Activated naive CD4-positive, alpha-beta T cell treated with anti-CD3 and anti-CD28 coated beads, Interleukin-2, amount 50 U/mL, for 24 hours (primary cell): ENCODE measurements at regions not wholly inside any gene's neighbourhood (a gene's known extent, or its start where the extent isn't known, plus 50 kb on each side); places are given as distances from the start of the nearest gene placed in this dataset.
"Not testable (repeated sequence)": the region's sequence is repeated elsewhere in the genome, so short reads cannot be mapped to it uniquely, and the experiment has no call there.

ENCODE experiments used
- H3K27ac Mint-ChIP-seq: one replicate; pipeline ENCODE4 v1.8.0; 2021; ENCODE audit warnings: mild to moderate bottlenecking, mixed read lengths
- H3K27me3 Mint-ChIP-seq: one replicate; pipeline ENCODE4 v1.8.0; 2021; ENCODE audit warnings: mixed read lengths
- H3K36me3 Mint-ChIP-seq: one replicate; pipeline ENCODE4 v1.8.0; 2021; ENCODE audit warnings: mixed read lengths
- H3K4me1 Mint-ChIP-seq: one replicate; pipeline ENCODE4 v1.8.0; 2021; ENCODE audit warnings: mixed read lengths
- H3K4me3 Mint-ChIP-seq: one replicate; pipeline ENCODE4 v1.8.0; 2021; ENCODE audit warnings: mild to moderate bottlenecking, mixed read lengths
- H3K9me3 Mint-ChIP-seq: one replicate; pipeline ENCODE4 v1.8.0; 2021; ENCODE audit warnings: mixed read lengths

- H3K27ac Mint-ChIP-seq, result no peak overlapping the region
Measured at GRCh38 chr2:8376603-8377410, 305.0 kb upstream of the ID2 start.

DNA sequence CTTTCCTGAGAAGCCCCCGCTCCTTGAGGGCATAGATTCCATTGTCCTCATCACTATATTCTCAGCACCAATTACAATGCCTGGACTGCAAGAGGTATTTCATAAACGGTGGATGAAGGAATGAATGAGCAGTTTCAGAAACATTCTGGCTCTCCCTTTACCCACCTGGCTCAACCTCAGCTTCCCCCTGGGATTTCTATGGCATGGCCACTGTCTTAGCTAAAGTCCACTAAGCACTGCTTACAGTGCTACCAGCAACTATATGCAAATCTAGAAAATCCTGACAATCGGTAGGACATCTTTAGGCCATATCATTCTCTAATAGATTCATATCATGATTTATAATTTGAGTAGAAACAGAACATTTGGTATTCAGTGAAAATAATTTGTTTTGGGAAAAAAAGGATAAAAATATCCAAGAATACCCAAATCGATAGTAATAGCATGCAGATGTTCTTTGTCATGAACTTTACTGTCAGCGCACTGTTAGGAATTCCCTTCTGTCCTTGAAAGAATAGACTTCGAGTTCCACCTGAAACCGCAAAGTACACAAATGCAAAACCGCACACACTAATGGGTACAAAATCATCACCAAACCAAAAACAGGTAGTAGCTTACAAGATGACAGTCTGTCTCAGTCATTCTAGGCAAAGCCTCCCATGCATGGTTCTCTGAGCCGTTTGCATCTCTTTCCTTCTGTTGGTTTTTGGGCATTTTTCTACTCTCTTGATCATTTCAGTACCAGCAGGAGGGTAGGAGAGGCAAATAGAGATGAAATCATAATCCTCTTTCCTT is 303.6 kb upstream of the ID2 start:
- H3K36me3 Mint-ChIP-seq, result no peaks in the 10 kb centered on the region
- H3K27me3 Mint-ChIP-seq, result peaks cover 1% of the 10 kb centered on the region
- H3K4me3 Mint-ChIP-seq, result no peak overlapping the region
- no peak overlapping the region for H3K27ac Mint-ChIP-seq
- H3K9me3 Mint-ChIP-seq, result no peaks in the 10 kb centered on the region
- peaks cover 7% of the 10 kb centered on the region for H3K4me1 Mint-ChIP-seq

More at GRCh38 chr2:8376603-8377410, 305.0 kb upstream of the ID2 start:
- Mint-ChIP-seq H3K36me3 (no peaks in the 10 kb centered on the region), H3K4me1 (peaks cover 7% of the 10 kb centered on the region), H3K27me3 (peaks cover 1% of the 10 kb centered on the region), H3K9me3 (no peaks in the 10 kb centered on the region), H3K4me3 (no peak overlapping the region)

DNA sequence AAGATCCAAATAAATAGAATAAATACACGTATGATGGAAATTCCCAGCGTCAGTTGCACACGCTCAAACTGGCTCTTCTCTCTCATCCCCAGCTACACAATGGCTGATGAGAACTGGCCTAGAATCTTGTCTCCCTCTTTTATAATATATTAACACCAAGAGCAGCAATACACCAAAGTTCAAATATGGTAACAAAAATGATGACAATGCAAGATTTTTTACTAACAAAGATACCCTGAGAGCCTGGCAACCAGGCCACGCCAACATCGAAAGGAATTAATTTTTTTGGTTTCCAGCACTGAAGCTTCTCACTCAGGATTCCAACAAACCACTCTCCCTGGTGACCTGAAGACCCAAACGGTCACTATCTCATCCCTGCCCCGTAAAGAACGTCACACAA is 302.7 kb upstream of the ID2 start:
- Mint-ChIP-seq H3K9me3 (no peaks in the 10 kb centered on the region), H3K36me3 (no peaks in the 10 kb centered on the region), H3K4me1 (peaks cover 7% of the 10 kb centered on the region), H3K27me3 (peaks cover 1% of the 10 kb centered on the region), H3K4me3 (no peak overlapping the region), H3K27ac (no peak overlapping the region)

- Mint-ChIP-seq H3K4me3 (no peak overlapping the region), H3K4me1 (peaks cover 7% of the 10 kb centered on the region), H3K36me3 (no peaks in the 10 kb centered on the region), H3K27ac (no peak overlapping the region), H3K27me3 (peaks cover 1% of the 10 kb centered on the region), H3K9me3 (no peaks in the 10 kb centered on the region)
Measured at GRCh38 chr2:8379549-8379948, 302.3 kb upstream of the ID2 start.

- Mint-ChIP-seq H3K27me3 (peaks cover 1% of the 10 kb centered on the region), H3K36me3 (no peaks in the 10 kb centered on the region), H3K27ac (no peak overlapping the region), H3K9me3 (no peaks in the 10 kb centered on the region), H3K4me3 (no peak overlapping the region), H3K4me1 (peaks cover 7% of the 10 kb centered on the region)
Measured at GRCh38 chr2:8380026-8380425, 301.8 kb upstream of the ID2 start.

- Mint-ChIP-seq H3K9me3 (no peaks in the 10 kb centered on the region), H3K27ac (no peak overlapping the region), H3K4me1 (peaks cover 7% of the 10 kb centered on the region), H3K4me3 (no peak overlapping the region), H3K36me3 (no peaks in the 10 kb centered on the region), H3K27me3 (peaks cover 1% of the 10 kb centered on the region)
Measured at GRCh38 chr2:8380566-8380965, 301.3 kb upstream of the ID2 start.

- Mint-ChIP-seq H3K4me3 (no peak overlapping the region), H3K27me3 (peaks cover under 1% of the 10 kb centered on the region), H3K4me1 (peaks cover 5% of the 10 kb centered on the region), H3K27ac (no peak overlapping the region), H3K36me3 (no peaks in the 10 kb centered on the region), H3K9me3 (no peaks in the 10 kb centered on the region)
Measured at GRCh38 chr2:8382485-8382884, 299.4 kb upstream of the ID2 start.

DNA sequence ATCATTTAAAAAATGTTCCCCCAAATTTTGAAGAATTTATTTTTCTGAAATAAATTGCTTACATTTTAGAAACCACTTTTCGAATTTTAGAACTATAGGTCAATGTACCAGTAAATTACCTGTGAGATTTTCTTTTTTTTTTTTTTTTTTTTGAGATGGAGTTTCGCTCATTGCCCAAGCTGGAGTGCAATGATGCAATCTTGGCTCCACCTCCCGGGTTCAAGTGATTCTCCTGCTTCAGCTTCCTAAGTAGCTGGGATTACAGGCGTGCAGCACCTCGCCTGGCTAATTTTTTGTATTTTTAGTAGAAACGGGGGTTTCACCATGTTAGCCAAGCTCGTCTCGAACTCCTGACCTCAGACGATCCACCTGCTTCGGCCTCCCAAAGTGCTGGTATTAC is 295.1 kb upstream of the ID2 start:
- not testable (repeated sequence) for H3K4me3 Mint-ChIP-seq, H3K27me3 Mint-ChIP-seq, H3K4me1 Mint-ChIP-seq, H3K36me3 Mint-ChIP-seq, H3K27ac Mint-ChIP-seq, H3K9me3 Mint-ChIP-seq

DNA sequence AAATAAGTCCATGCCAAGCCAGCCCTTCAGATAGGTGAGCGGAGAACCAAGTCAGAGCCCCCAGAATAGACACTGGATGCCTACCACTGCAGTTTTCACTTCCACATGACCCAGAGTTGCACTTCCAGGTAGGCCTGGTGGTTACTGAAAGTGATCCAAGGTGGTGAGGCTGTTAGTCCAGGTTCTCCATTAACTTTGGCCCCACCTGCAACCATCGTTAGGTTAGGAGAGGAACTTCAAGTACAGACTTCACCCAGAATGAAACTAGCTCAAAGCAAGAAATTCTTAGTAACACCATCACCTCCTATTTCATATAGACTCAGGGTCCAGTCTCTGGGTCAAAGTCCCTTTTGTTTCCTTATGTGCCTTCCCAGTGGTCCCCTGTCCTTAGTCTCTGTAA is 293.1 kb upstream of the ID2 start:
- Mint-ChIP-seq H3K4me1 (no peaks in the 10 kb centered on the region), H3K27me3 (no peaks in the 10 kb centered on the region), H3K4me3 (no peak overlapping the region), H3K9me3 (no peaks in the 10 kb centered on the region), H3K27ac (no peak overlapping the region), H3K36me3 (no peaks in the 10 kb centered on the region)

GRCh38 chr2:8389431-8390108 is 292.3 kb upstream of the ID2 start:
- Mint-ChIP-seq H3K4me1 (no peaks in the 10 kb centered on the region), H3K4me3 (no peak overlapping the region), H3K27me3 (no peaks in the 10 kb centered on the region), H3K36me3 (no peaks in the 10 kb centered on the region), H3K9me3 (no peaks in the 10 kb centered on the region), H3K27ac (no peak overlapping the region)

GRCh38 chr2:8391126-8391525 is 290.7 kb upstream of the ID2 start:
- Mint-ChIP-seq H3K4me3 (no peak overlapping the region), H3K27me3 (no peaks in the 10 kb centered on the region), H3K36me3 (no peaks in the 10 kb centered on the region), H3K27ac (peak overlapping the region; percentile 41), H3K9me3 (no peaks in the 10 kb centered on the region), H3K4me1 (peaks cover 3% of the 10 kb centered on the region)

- Mint-ChIP-seq H3K27me3 (no peaks in the 10 kb centered on the region), H3K27ac (no peak overlapping the region), H3K36me3 (no peaks in the 10 kb centered on the region), H3K4me3 (no peak overlapping the region), H3K4me1 (peaks cover 3% of the 10 kb centered on the region), H3K9me3 (no peaks in the 10 kb centered on the region)
Measured at GRCh38 chr2:8391584-8391983, 290.3 kb upstream of the ID2 start.

- Mint-ChIP-seq H3K27me3 (no peaks in the 10 kb centered on the region), H3K36me3 (no peaks in the 10 kb centered on the region), H3K27ac (no peak overlapping the region)
Measured at GRCh38 chr2:8392098-8392866, 289.6 kb upstream of the ID2 start.

GRCh38 chr2:8393506-8393905 is 288.4 kb upstream of the ID2 start:
- H3K27ac Mint-ChIP-seq, result no peak overlapping the region
- H3K4me1 Mint-ChIP-seq, result peaks cover 3% of the 10 kb centered on the region
- no peaks in the 10 kb centered on the region for H3K27me3 Mint-ChIP-seq
- no peak overlapping the region for H3K4me3 Mint-ChIP-seq
- H3K36me3 Mint-ChIP-seq, result no peaks in the 10 kb centered on the region
- no peaks in the 10 kb centered on the region for H3K9me3 Mint-ChIP-seq

More at GRCh38 chr2:8392098-8392866, 289.6 kb upstream of the ID2 start:
- H3K4me1 Mint-ChIP-seq, result peaks cover 3% of the 10 kb centered on the region
- no peak overlapping the region for H3K4me3 Mint-ChIP-seq
- H3K9me3 Mint-ChIP-seq, result no peaks in the 10 kb centered on the region

- H3K27ac Mint-ChIP-seq, result no peak overlapping the region
Measured at GRCh38 chr2:8394131-8394530, 287.7 kb upstream of the ID2 start.

More at GRCh38 chr2:8394131-8394530, 287.7 kb upstream of the ID2 start:
- Mint-ChIP-seq H3K9me3 (no peaks in the 10 kb centered on the region), H3K4me1 (peaks cover 3% of the 10 kb centered on the region), H3K27me3 (no peaks in the 10 kb centered on the region), H3K4me3 (no peak overlapping the region), H3K36me3 (no peaks in the 10 kb centered on the region)
